ENCODE measurements at regions not wholly inside any gene's neighbourhood (a gene's known extent, or its start where the extent isn't known, plus 50 kb on each side); places are given as distances from the start of the nearest gene placed in this dataset.

GRCh38 chr2:146158072-146158674 lies 1638.3 kb upstream of the ZEB2 start:
- no peak for DNase-seq

GRCh38 chr2:146147448-146148012 lies 1627.6 kb upstream of the ZEB2 start:
- DNase-seq = no peak

- no peak for DNase-seq
Observed at GRCh38 chr2:146143971-146144370, 1624.1 kb upstream of the ZEB2 start.

- no peak for DNase-seq
Observed at GRCh38 chr2:146138820-146139219, 1618.9 kb upstream of the ZEB2 start.

GRCh38 chr2:146135245-146135644 lies 1615.3 kb upstream of the ZEB2 start:
- DNase-seq = no peak

- DNase-seq = no peak
Observed at GRCh38 chr2:146131785-146132184, 1611.9 kb upstream of the ZEB2 start.

GRCh38 chr2:146131048-146131447 lies 1611.1 kb upstream of the ZEB2 start:
- DNase-seq = no peak

GRCh38 chr2:146130290-146130689 lies 1610.4 kb upstream of the ZEB2 start:
- DNase-seq = no peak

- DNase-seq = no peak
Observed at GRCh38 chr2:146129231-146129630, 1609.3 kb upstream of the ZEB2 start.

- no peak for DNase-seq
Observed at GRCh38 chr2:146128216-146128615, 1608.3 kb upstream of the ZEB2 start.

GRCh38 chr2:146125551-146125950 lies 1605.6 kb upstream of the ZEB2 start:
- DNase-seq = no peak

- DNase-seq = no peak
Observed at GRCh38 chr2:146124741-146125140, 1604.8 kb upstream of the ZEB2 start.

GRCh38 chr2:146123714-146124113 lies 1603.8 kb upstream of the ZEB2 start:
- DNase-seq = no peak

- no peak for DNase-seq
Observed at GRCh38 chr2:146123256-146123655, 1603.3 kb upstream of the ZEB2 start.

GRCh38 chr2:146119586-146119985 lies 1599.7 kb upstream of the ZEB2 start:
- DNase-seq = no peak

- no peak for DNase-seq
Observed at GRCh38 chr2:146108993-146109392, 1589.1 kb upstream of the ZEB2 start.

GRCh38 chr2:146094185-146094584 lies 1574.3 kb upstream of the ZEB2 start:
- DNase-seq = no peak

GRCh38 chr2:146081459-146081858 lies 1561.5 kb upstream of the ZEB2 start:
- no peak for DNase-seq

- no peak for DNase-seq
Observed at GRCh38 chr2:146080925-146081324, 1561.0 kb upstream of the ZEB2 start.

GRCh38 chr2:146079216-146079615 lies 1559.3 kb upstream of the ZEB2 start:
- no peak for DNase-seq

- no peak for DNase-seq
Observed at GRCh38 chr2:146077156-146077555, 1557.2 kb upstream of the ZEB2 start.

GRCh38 chr2:146068051-146068450 lies 1548.1 kb upstream of the ZEB2 start:
- DNase-seq = no peak

- DNase-seq = no peak
Observed at GRCh38 chr2:146048141-146048540, 1528.2 kb upstream of the ZEB2 start.

GRCh38 chr2:146041274-146041910 lies 1521.5 kb upstream of the ZEB2 start:
- no peak for DNase-seq

- DNase-seq = no peak
Observed at GRCh38 chr2:146040051-146040450, 1520.1 kb upstream of the ZEB2 start.
